Hepatocyte (in vitro differentiated cells): ENCODE measurements at regions not wholly inside any gene's neighbourhood (a gene's known extent, or its start where the extent isn't known, plus 50 kb on each side); places are given as distances from the start of the nearest gene placed in this dataset.

Experiments used
- DNase-seq: peaks from one replicate; pipeline ENCODE4 v3.0.0-alpha.2; 2016; ENCODE audit warnings: low spot score
- H2AFZ ChIP-seq: fragments of 200-600 bp; sonication (generic); 2 replicates; pipeline ENCODE4 v1.6.0; 2016; ENCODE audit warnings: antibody characterized with exemption, mild to moderate bottlenecking
- H3K27ac ChIP-seq: fragments of 200-600 bp; sonication (generic); 2 replicates; pipeline ENCODE4 v1.5.1; 2016; ENCODE audit warnings: mild to moderate bottlenecking
- H3K27me3 ChIP-seq: fragments of 200-600 bp; sonication (generic); 2 replicates; pipeline ENCODE4 v1.6.1; 2016
- H3K36me3 ChIP-seq: fragments of 200-600 bp; sonication (generic); replicated peaks from 2 replicates; pipeline ENCODE4 v1.5.1; 2016; ENCODE audit warnings: low read depth; ENCODE audit not compliant: insufficient read depth
- H3K4me1 ChIP-seq: fragments of 200-600 bp; sonication (generic); 2 replicates; pipeline ENCODE4 v1.5.1; 2016; ENCODE audit warnings: mild to moderate bottlenecking, moderate library complexity; ENCODE audit not compliant: insufficient read depth
- H3K4me2 ChIP-seq: fragments of 200-600 bp; sonication (generic); 2 replicates; pipeline ENCODE4 v1.6.0; 2016
- H3K4me3 ChIP-seq: fragments of 200-600 bp; sonication (generic); 2 replicates; pipeline ENCODE4 v1.5.1; 2016; ENCODE audit warnings: mild to moderate bottlenecking
- H3K79me2 ChIP-seq: fragments of 200-600 bp; sonication (generic); 2 replicates; pipeline ENCODE4 v1.6.0; 2017; ENCODE audit warnings: mild to moderate bottlenecking
- H3K9me2 ChIP-seq: fragments of 200-600 bp; sonication (generic); replicated peaks from 2 replicates; pipeline ENCODE4 v1.6.0; 2017; ENCODE audit warnings: mild to moderate bottlenecking; ENCODE audit not compliant: insufficient read depth
- H3K9me3 ChIP-seq: fragments of 200-600 bp; sonication (generic); 2 replicates; pipeline ENCODE4 v1.5.1; 2016; ENCODE audit warnings: low read depth, mild to moderate bottlenecking
- H4K20me1 ChIP-seq: fragments of 200-600 bp; sonication (generic); 2 replicates; pipeline ENCODE4 v1.6.0; 2016; ENCODE audit warnings: mild to moderate bottlenecking; ENCODE audit not compliant: insufficient read depth, poor library complexity, severe bottlenecking
- EZH2 ChIP-seq: fragments of 200-600 bp; sonication (generic); IDR thresholded peaks from 2 replicates; pipeline ENCODE4 v1.6.1; 2016; ENCODE audit warnings: antibody characterized with exemption, mild to moderate bottlenecking, borderline replicate concordance
- EZH2phosphoT487 ChIP-seq: fragments of 200-600 bp; sonication (generic); IDR thresholded peaks from one replicate; pipeline ENCODE4 v1.6.1; 2018; ENCODE audit warnings: antibody characterized with exemption, mild to moderate bottlenecking, low read depth, moderate library complexity; ENCODE audit not compliant: unreplicated experiment, severe bottlenecking
- WGBS: methylation state at CpG from one replicate; pipeline ENCODE4 v1.1.6; 2016; ENCODE audit warnings: low lambda C conversion rate; ENCODE audit errors: missing lambda C conversion rate; 5-methylcytosine and 5-hydroxymethylcytosine counted together
- TF ChIP-seq, protein P1 (sequence below): fragments of 200-600 bp; sonication (generic); IDR thresholded peaks from 2 replicates; pipeline ENCODE4 v1.5.1; 2016; ENCODE audit warnings: antibody characterized with exemption, mild to moderate bottlenecking; ENCODE audit not compliant: poor library complexity

DNA sequence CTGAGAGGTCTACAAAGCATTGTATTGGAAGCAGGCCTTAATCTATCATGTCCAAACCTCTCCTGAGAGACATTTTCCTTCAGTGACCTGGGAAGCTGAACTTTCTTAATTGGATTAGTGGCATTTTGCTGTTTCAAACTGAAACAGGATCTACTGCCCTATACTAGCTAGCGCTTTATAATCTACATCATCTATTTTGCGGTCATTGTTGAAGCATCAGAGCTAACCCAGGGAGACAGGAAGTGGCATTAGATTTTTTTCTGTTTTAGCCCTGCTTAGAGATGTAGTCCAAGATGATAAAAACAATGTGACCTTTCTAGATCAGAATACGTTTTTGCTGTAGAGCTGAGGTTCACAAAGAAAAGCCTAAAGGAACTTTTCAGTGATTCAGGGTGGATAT lies 147.4 kb upstream of the AGR3 start:
- TF ChIP-seq, protein P1, sequence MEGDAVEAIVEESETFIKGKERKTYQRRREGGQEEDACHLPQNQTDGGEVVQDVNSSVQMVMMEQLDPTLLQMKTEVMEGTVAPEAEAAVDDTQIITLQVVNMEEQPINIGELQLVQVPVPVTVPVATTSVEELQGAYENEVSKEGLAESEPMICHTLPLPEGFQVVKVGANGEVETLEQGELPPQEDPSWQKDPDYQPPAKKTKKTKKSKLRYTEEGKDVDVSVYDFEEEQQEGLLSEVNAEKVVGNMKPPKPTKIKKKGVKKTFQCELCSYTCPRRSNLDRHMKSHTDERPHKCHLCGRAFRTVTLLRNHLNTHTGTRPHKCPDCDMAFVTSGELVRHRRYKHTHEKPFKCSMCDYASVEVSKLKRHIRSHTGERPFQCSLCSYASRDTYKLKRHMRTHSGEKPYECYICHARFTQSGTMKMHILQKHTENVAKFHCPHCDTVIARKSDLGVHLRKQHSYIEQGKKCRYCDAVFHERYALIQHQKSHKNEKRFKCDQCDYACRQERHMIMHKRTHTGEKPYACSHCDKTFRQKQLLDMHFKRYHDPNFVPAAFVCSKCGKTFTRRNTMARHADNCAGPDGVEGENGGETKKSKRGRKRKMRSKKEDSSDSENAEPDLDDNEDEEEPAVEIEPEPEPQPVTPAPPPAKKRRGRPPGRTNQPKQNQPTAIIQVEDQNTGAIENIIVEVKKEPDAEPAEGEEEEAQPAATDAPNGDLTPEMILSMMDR, result no peak
- no peak for TF ChIP-seq EZH2
- WGBS, result 93% methylated on average over 3 of the region's 3 CpGs
- Histone ChIP-seq H3K79me2 (no peaks in the 10 kb centered on the region), H3K27me3 (no peaks in the 10 kb centered on the region), H3K4me3 (no peak overlapping the region), H3K27ac (no peak overlapping the region), H3K36me3 (no peaks in the 10 kb centered on the region), H2AFZ (no peak overlapping the region), H3K4me2 (no peak overlapping the region), H4K20me1 (no peaks in the 10 kb centered on the region), H3K9me3 (no peaks in the 10 kb centered on the region), H3K9me2 (no peaks in the 10 kb centered on the region), H3K4me1 (no peaks in the 10 kb centered on the region)
- no peak for DNase-seq

DNA sequence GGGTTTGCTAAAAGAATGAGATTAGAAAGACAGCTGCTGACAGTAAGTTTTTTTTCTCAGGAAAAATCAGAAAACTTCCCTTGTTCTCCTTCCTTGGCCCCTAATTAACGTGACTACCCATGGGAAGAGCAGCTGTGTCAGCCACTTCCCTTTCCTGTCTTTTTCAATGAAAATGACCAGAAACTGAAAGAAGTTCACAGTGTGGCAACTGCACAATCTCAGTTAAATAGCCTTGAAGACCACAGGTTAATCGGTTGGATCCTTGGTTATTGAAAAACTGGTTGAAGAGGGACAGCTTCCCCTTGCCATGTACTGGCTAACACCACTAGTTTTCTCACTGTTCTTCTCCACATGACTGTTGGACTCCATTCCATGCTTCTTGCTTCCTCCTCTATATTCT lies 148.8 kb upstream of the AGR3 start:
- H3K36me3 ChIP-seq, result no peaks in the 10 kb centered on the region
- H3K27ac ChIP-seq, result no peak overlapping the region
- H3K4me1 ChIP-seq, result no peaks in the 10 kb centered on the region
- no peaks in the 10 kb centered on the region for H3K27me3 ChIP-seq
- DNase-seq, result no peak
- no peaks in the 10 kb centered on the region for H4K20me1 ChIP-seq
- H2AFZ ChIP-seq, result no peak overlapping the region
- 79% methylated on average over 2 of the region's 2 CpGs for WGBS
- H3K79me2 ChIP-seq, result no peaks in the 10 kb centered on the region
- no peak for TF ChIP-seq EZH2phosphoT487
- TF ChIP-seq EZH2, result no peak
- TF ChIP-seq, protein P1, result no peak
- no peaks in the 10 kb centered on the region for H3K9me3 ChIP-seq
- no peak overlapping the region for H3K4me3 ChIP-seq
- no peaks in the 10 kb centered on the region for H3K9me2 ChIP-seq
- no peak overlapping the region for H3K4me2 ChIP-seq

DNA sequence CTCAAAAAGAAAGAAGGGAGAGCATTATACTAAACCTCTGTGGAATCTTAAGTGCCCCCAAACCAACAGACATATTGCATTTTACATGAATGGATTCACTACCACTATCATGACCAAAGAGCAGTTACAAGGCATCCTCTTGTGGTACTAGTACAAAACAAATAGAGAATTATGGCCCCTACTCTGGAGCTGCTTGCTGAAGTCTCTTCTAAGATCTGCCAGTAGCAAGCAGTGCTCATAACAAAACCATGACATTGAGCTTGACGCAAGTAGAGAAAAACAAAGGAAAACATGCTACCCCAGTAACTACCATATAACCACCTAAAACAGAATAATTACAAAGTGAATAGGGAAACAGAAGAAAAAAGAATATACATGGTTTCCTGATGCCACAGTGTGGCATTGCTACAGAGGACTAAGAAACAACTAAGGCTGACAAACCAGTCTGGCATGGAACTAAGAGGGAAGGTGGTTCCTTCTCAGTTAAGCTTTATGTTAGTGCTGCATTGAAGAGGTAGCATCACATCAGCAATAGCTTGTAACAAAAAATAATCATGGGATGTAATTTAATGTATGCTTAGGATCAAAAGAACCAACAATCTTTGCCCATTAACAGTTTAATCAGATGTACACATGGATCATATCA lies 150.2 kb upstream of the AGR3 start:
- TF ChIP-seq, protein P1, result no peak
- TF ChIP-seq EZH2 (no peak), EZH2phosphoT487 (no peak)
- H3K9me3 ChIP-seq, result no peaks in the 10 kb centered on the region
- no peak overlapping the region for H3K27ac ChIP-seq
- H3K4me3 ChIP-seq, result no peak overlapping the region
- H2AFZ ChIP-seq, result no peak overlapping the region
- WGBS, result 94% methylated on average over 1 of the region's 1 CpG
- H3K79me2 ChIP-seq, result no peaks in the 10 kb centered on the region
- H3K36me3 ChIP-seq, result no peaks in the 10 kb centered on the region
- no peaks in the 10 kb centered on the region for H4K20me1 ChIP-seq
- no peaks in the 10 kb centered on the region for H3K27me3 ChIP-seq
- H3K4me1 ChIP-seq, result no peaks in the 10 kb centered on the region
- H3K4me2 ChIP-seq, result no peak overlapping the region
- H3K9me2 ChIP-seq, result no peaks in the 10 kb centered on the region
- no peak for DNase-seq

DNA sequence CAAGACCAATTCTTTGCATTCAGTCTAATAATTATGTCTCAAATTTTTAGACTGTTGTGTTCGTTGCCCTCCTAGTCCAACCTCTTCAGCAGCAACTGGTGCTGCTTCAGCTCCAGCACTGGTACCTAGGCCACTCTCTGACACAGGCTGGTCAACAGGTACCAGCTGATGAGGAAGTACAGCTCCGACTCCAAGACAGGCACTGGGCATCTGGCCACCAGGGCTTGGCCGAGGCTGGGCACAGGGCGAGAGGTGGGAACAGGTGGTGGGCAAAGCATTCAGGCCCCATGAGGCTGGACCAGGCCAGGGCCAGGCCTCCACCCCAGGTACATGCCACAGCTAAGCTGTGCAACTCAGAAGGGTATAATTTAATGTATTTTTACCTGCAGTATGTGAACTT lies 151.5 kb upstream of the AGR3 start:
- TF ChIP-seq EZH2 (no peak), EZH2phosphoT487 (no peak)
- TF ChIP-seq, protein P1, result no peak
- Histone ChIP-seq H3K27ac (no peak overlapping the region), H4K20me1 (no peaks in the 10 kb centered on the region), H3K4me2 (no peak overlapping the region), H3K9me2 (no peaks in the 10 kb centered on the region), H3K79me2 (no peaks in the 10 kb centered on the region), H3K4me1 (no peaks in the 10 kb centered on the region), H3K36me3 (no peaks in the 10 kb centered on the region), H2AFZ (no peak overlapping the region), H3K9me3 (no peaks in the 10 kb centered on the region), H3K4me3 (no peak overlapping the region), H3K27me3 (no peaks in the 10 kb centered on the region)
- no peak for DNase-seq
- 99% methylated on average over 4 of the region's 4 CpGs for WGBS
